ENCODE measurements at regions not wholly inside any gene's neighbourhood (a gene's known extent, or its start where the extent isn't known, plus 50 kb on each side); places are given as distances from the start of the nearest gene placed in this dataset.

DNA sequence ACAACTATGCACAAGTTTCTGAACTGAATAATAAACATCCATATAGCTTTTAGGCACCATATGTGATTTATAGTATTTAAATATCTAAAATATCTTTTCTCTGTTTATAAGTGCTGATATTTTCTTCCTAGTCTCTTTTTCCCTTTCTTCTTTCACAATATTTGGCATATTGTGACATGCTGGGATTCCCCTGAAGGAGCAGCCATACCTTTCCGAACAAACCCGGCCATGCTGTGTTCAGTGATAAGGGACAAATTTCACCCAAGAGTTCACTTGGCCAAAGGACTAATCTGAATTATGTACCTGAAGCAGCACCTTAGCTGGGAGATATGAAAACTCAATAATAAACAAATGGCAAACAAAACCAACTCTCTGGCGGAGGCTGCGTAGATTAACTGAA is 250.8 kb downstream of the RDH14 start:
- TF ChIP-seq, protein P1, sequence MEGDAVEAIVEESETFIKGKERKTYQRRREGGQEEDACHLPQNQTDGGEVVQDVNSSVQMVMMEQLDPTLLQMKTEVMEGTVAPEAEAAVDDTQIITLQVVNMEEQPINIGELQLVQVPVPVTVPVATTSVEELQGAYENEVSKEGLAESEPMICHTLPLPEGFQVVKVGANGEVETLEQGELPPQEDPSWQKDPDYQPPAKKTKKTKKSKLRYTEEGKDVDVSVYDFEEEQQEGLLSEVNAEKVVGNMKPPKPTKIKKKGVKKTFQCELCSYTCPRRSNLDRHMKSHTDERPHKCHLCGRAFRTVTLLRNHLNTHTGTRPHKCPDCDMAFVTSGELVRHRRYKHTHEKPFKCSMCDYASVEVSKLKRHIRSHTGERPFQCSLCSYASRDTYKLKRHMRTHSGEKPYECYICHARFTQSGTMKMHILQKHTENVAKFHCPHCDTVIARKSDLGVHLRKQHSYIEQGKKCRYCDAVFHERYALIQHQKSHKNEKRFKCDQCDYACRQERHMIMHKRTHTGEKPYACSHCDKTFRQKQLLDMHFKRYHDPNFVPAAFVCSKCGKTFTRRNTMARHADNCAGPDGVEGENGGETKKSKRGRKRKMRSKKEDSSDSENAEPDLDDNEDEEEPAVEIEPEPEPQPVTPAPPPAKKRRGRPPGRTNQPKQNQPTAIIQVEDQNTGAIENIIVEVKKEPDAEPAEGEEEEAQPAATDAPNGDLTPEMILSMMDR (conservative IDR thresholded peaks at IDR 0.05; ENCODE audit: low read depth, low read length), result no peak
- TF ChIP-seq POLR2A (IDR thresholded peaks at IDR 0.05; ENCODE audit: low read depth, low read length) (no peak), NFE2L2 (IDR thresholded peaks at IDR 0.05; ENCODE audit: low read depth, low read length) (no peak), SMC3 (IDR thresholded peaks at IDR 0.05; ENCODE audit: low read depth, low read length) (no peak), MAZ (IDR thresholded peaks at IDR 0.05; ENCODE audit: borderline replicate concordance, low read depth, low read length) (no peak), RAD21 (IDR thresholded peaks at IDR 0.05; ENCODE audit: low read length) (no peak), RCOR1 (IDR thresholded peaks at IDR 0.05; ENCODE audit: insufficient replicate concordance, low read length) (no peak), MAFK (IDR thresholded peaks at IDR 0.05; ENCODE audit: low read depth, low read length) (no peak)

Measured in IMR-90 (cell line).